Vagina (tissue), 2 donors: ENCODE measurements at regions not wholly inside any gene's neighbourhood (a gene's known extent, or its start where the extent isn't known, plus 50 kb on each side); places are given as distances from the start of the nearest gene placed in this dataset.

Experiments used
- CTCF ChIP-seq, 3 experiments: fragments of 450-650 bp in 2 of 3; fragments of 200-600 bp in 1 of 3; sonication (generic) in 1 of 3; IDR thresholded peaks; one replicate each; pipeline ENCODE4 v1.5.1; 2017 to 2019; ENCODE audit warnings: antibody characterized with exemption in 3 of 3, mild to moderate bottlenecking in 2 of 3, moderate library complexity in 2 of 3
- POLR2AphosphoS5 ChIP-seq, 2 donors: sonication (generic); formaldehyde crosslinking; IDR thresholded peaks; one replicate each; pipeline ENCODE4 v1.9.0; 2017; ENCODE audit warnings: antibody characterized with exemption in 2 of 2, mild to moderate bottlenecking in 2 of 2, low read depth in 1 of 2; ENCODE audit not compliant: insufficient read depth in 1 of 2

GRCh38 chr3:10638466-10638865 lies 133.1 kb upstream of the ATP2B2 start:
- TF ChIP-seq CTCF (IDR thresholded peaks at IDR 0.05) (no peak), POLR2AphosphoS5 (IDR thresholded peaks at IDR 0.05; ENCODE audit: insufficient read depth in 1 of 2, low read depth in 1 of 2) (no peak)
